Upper lobe of left lung (tissue), 6 donors: ENCODE measurements at regions not wholly inside any gene's neighbourhood (a gene's known extent, or its start where the extent isn't known, plus 50 kb on each side); places are given as distances from the start of the nearest gene placed in this dataset.

ENCODE experiments used
- ATAC-seq, 2 donors: fragments of 200-7000 bp; cut with Tn5 transposase; one replicate each; pipeline ENCODE4 v1.9.1; 2022; ENCODE audit warnings: mild to moderate bottlenecking in 2 of 2, moderate library complexity in 2 of 2; ENCODE audit not compliant: low FRiP score in 2 of 2
- DNase-seq, 2 donors: peaks; one replicate each; pipeline ENCODE4 v3.0.0-alpha.2; 2019 to 2020
- H3K27ac ChIP-seq, 4 donors: fragments of 200-600 bp; sonication (generic); one replicate each; pipeline ENCODE4 v1.5.1; 2016 to 2019
- H3K27me3 ChIP-seq, 4 donors: fragments of 200-600 bp; sonication (generic); one replicate each; pipeline ENCODE4 v1.5.1; 2017 to 2019
- H3K36me3 ChIP-seq, 4 donors: fragments of 200-600 bp; sonication (generic); one replicate each; pipeline ENCODE4 v1.5.1; 2016 to 2019
- H3K4me1 ChIP-seq, 4 donors: fragments of 200-600 bp; sonication (generic); one replicate each; pipeline ENCODE4 v1.5.1; 2018 to 2019
- H3K4me3 ChIP-seq, 4 donors: fragments of 200-600 bp; sonication (generic); one replicate each; pipeline ENCODE4 v1.5.1; 2017 to 2019; ENCODE audit warnings: mild to moderate bottlenecking in 2 of 4, moderate library complexity in 1 of 4
- H3K9me3 ChIP-seq, 4 donors: fragments of 200-600 bp; sonication (generic); one replicate each; pipeline ENCODE4 v1.5.1; 2018 to 2019
- EP300 ChIP-seq, 4 donors: sonication (generic); formaldehyde crosslinking; IDR thresholded peaks; one replicate each; pipeline ENCODE4 v1.5.1; 2017; ENCODE audit warnings: antibody characterized with exemption in 4 of 4, control low read depth in 2 of 4
- POLR2A ChIP-seq, 4 donors: fragments of 450-650 bp; IDR thresholded peaks; one replicate each; pipeline ENCODE4 v1.5.1; 2016 to 2017; ENCODE audit warnings: antibody characterized with exemption in 4 of 4, mild to moderate bottlenecking in 2 of 4
- POLR2AphosphoS5 ChIP-seq, 2 donors: sonication (generic); formaldehyde crosslinking; IDR thresholded peaks; one replicate each; pipeline ENCODE4 v1.5.1; 2017; ENCODE audit warnings: antibody characterized with exemption in 2 of 2
- WGBS, 2 donors: methylation state at CpG; one replicate each; pipeline ENCODE4 v1.1.5; 2017 to 2018; 5-methylcytosine and 5-hydroxymethylcytosine counted together
- TF ChIP-seq, protein P1 (sequence below), 6 experiments: fragments of 450-650 bp in 4 of 6; fragments of 200-600 bp in 2 of 6; sonication (generic) in 2 of 6; IDR thresholded peaks; one replicate each; pipeline ENCODE4 v1.5.1; 2016 to 2019; ENCODE audit warnings: antibody characterized with exemption in 6 of 6
- donor health status: DM: no; HTN: no; CAD: no; lungs with moderate emphysema.
- donor health status: DM: no; HTN: yes; CAD: no; lungs with severe emphysema.

- no peak overlapping the region for H3K4me3 ChIP-seq
- H3K27ac ChIP-seq = no peak overlapping the region
- ATAC-seq = no peak
- DNase-seq = no peak
- TF ChIP-seq EP300 (IDR thresholded peaks at IDR 0.05) = no peak
- no peak for TF ChIP-seq POLR2AphosphoS5 (IDR thresholded peaks at IDR 0.05)
- TF ChIP-seq POLR2A (IDR thresholded peaks at IDR 0.05) = no peak
- TF ChIP-seq, protein P1, sequence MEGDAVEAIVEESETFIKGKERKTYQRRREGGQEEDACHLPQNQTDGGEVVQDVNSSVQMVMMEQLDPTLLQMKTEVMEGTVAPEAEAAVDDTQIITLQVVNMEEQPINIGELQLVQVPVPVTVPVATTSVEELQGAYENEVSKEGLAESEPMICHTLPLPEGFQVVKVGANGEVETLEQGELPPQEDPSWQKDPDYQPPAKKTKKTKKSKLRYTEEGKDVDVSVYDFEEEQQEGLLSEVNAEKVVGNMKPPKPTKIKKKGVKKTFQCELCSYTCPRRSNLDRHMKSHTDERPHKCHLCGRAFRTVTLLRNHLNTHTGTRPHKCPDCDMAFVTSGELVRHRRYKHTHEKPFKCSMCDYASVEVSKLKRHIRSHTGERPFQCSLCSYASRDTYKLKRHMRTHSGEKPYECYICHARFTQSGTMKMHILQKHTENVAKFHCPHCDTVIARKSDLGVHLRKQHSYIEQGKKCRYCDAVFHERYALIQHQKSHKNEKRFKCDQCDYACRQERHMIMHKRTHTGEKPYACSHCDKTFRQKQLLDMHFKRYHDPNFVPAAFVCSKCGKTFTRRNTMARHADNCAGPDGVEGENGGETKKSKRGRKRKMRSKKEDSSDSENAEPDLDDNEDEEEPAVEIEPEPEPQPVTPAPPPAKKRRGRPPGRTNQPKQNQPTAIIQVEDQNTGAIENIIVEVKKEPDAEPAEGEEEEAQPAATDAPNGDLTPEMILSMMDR (IDR thresholded peaks at IDR 0.05) = no peak
- 81 to 91% methylated on average over 7 of the region's 7 CpGs for WGBS, 2 donors
- H3K36me3 ChIP-seq = no peaks in the 10 kb centered on the region
- peaks cover 0 to 8% (median 5%) of the 10 kb centered on the region in 4 donors for H3K4me1 ChIP-seq
- no peaks in the 10 kb centered on the region for H3K9me3 ChIP-seq
- no peaks in the 10 kb centered on the region for H3K27me3 ChIP-seq
Observed at GRCh38 chr13:73250061-73250460, 191.3 kb downstream of the KLF5 start.

DNA sequence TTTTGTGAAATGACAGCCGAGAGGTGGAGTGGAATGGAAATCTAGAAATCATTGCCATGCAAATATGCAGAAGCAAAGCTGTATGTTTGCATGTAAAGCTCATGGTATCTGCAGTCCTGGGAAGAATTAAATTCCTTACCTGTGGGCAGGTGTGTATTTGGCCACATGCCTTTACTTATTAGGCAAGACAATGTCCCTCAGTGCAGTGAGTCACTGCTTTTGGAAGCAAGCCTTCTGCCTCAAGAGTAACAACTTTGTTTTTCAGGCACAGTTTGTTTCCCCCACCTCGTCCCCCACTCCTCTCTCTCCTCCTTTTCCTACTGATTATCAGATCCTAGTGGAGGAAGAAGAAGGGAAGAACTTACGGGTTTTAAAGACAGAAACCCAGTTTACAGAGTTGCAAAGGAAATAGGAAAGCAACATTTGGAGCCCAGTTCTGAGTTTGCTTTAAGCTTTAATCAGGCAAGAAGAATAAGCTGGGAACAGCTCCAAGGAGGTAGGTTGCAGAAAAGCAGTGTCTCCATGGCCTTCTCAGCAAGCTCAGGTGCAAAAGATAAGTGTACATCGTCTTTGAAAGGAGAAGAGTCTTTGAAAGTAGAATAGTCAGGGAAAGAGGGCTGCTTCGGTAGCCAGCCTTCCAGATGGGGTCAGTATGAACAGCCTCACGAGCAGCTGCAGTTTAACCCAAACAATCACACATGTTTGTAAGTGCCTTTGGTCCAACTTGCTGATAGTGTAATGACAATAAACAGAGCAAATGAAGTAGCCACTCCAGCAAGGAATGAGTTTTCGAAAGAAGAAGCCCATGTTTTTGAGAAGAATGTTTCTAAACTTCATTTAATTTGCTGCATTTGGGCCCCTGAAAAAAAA, 190.1 kb downstream of the KLF5 start:
- ATAC-seq = peak; percentile 49 to 84
- H3K4me3 ChIP-seq = no peak overlapping the region
- peak in 1 of 2 donors; percentile 74 for DNase-seq

GRCh38 chr13:73248154-73248553, 189.3 kb downstream of the KLF5 start:
- Histone ChIP-seq H3K27me3 (no peaks in the 10 kb centered on the region), H3K4me3 (no peak overlapping the region), H3K9me3 (no peaks in the 10 kb centered on the region), H3K36me3 (no peaks in the 10 kb centered on the region), H3K4me1 (peaks cover 0 to 8% (median 5%) of the 10 kb centered on the region in 4 donors), H3K27ac (no peak overlapping the region)
- DNase-seq = no peak
- TF ChIP-seq, protein P1 (IDR thresholded peaks at IDR 0.05) = no peak
- TF ChIP-seq EP300 (IDR thresholded peaks at IDR 0.05) = no peak
- no peak for TF ChIP-seq POLR2A (IDR thresholded peaks at IDR 0.05)
- no peak for TF ChIP-seq POLR2AphosphoS5 (IDR thresholded peaks at IDR 0.05)
- 95 to 96% methylated on average over 3 of the region's 3 CpGs for WGBS, 2 donors
- ATAC-seq = no peak

More for the DNA sequence above, 190.1 kb downstream of the KLF5 start:
- Histone ChIP-seq H3K36me3 (no peaks in the 10 kb centered on the region), H3K27ac (peak overlapping the region; percentile 46 to 76 (median 62)), H3K4me1 (peaks cover 0 to 8% (median 5%) of the 10 kb centered on the region in 4 donors), H3K27me3 (no peaks in the 10 kb centered on the region), H3K9me3 (no peaks in the 10 kb centered on the region)
- TF ChIP-seq EP300 (IDR thresholded peaks at IDR 0.05) = peak in 1 of 4 donors; percentile 79
- no peak for TF ChIP-seq POLR2AphosphoS5 (IDR thresholded peaks at IDR 0.05)
- 32 to 39% methylated on average over 7 of the region's 7 CpGs for WGBS, 2 donors

GRCh38 chr13:73245246-73245645, 186.4 kb downstream of the KLF5 start:
- ATAC-seq (no peak), DNase-seq (no peak)
- H3K4me1 ChIP-seq = peaks cover 0 to 8% (median 5%) of the 10 kb centered on the region in 4 donors
- H3K27ac ChIP-seq = no peak overlapping the region
- 65 to 71% methylated on average over 6 of the region's 6 CpGs for WGBS, 2 donors
- H3K27me3 ChIP-seq = no peaks in the 10 kb centered on the region
- no peak overlapping the region for H3K4me3 ChIP-seq
- no peaks in the 10 kb centered on the region for H3K9me3 ChIP-seq
- TF ChIP-seq POLR2A (IDR thresholded peaks at IDR 0.05) (no peak), EP300 (IDR thresholded peaks at IDR 0.05) (no peak), POLR2AphosphoS5 (IDR thresholded peaks at IDR 0.05) (no peak)
- TF ChIP-seq, protein P1 (IDR thresholded peaks at IDR 0.05) = no peak
- H3K36me3 ChIP-seq = no peaks in the 10 kb centered on the region

DNA sequence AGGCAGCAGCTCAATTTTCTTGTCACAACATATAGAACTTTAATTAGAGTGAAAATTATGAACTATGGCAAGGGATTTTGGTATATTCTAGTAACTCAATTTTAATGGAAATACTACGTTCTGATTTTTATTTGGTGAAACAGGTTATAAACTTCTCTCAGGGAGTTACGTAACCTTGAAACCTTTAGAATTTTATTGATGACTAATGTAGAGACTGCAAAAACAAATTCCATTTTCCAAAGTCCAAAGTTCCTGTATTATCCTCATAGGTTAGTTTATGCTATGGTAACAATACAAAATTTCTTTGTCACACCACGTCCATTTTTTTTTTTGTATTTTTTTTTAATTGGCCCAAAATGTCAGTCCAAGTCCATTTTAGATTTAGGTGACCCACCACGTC, 185.7 kb downstream of the KLF5 start:
- H3K27me3 ChIP-seq = no peaks in the 10 kb centered on the region
- H3K4me3 ChIP-seq = no peak overlapping the region
- peaks cover 0 to 7% (median 4%) of the 10 kb centered on the region in 4 donors for H3K4me1 ChIP-seq
- ATAC-seq = no peak
- H3K27ac ChIP-seq = no peak overlapping the region
- no peaks in the 10 kb centered on the region for H3K9me3 ChIP-seq
- no peak for DNase-seq
- TF ChIP-seq, protein P1 (IDR thresholded peaks at IDR 0.05) = no peak
- TF ChIP-seq POLR2AphosphoS5 (IDR thresholded peaks at IDR 0.05) (no peak), POLR2A (IDR thresholded peaks at IDR 0.05) (no peak), EP300 (IDR thresholded peaks at IDR 0.05) (no peak)
- 84 to 94% methylated on average over 4 of the region's 4 CpGs for WGBS, 2 donors
- H3K36me3 ChIP-seq = no peaks in the 10 kb centered on the region
